BLaER1 (cell line): ENCODE measurements at regions not wholly inside any gene's neighbourhood (a gene's known extent, or its start where the extent isn't known, plus 50 kb on each side); places are given as distances from the start of the nearest gene placed in this dataset.

Experiments
- H3K27ac ChIP-seq: shearing (Covaris generic); formaldehyde crosslinking; 2 replicates; pipeline ENCODE4 v1.8.1; 2022
- H3K27me3 ChIP-seq: shearing (Covaris generic); formaldehyde crosslinking; 2 replicates; pipeline ENCODE4 v1.8.1; 2022
- H3K36me3 ChIP-seq: shearing (Covaris generic); formaldehyde crosslinking; 2 replicates; pipeline ENCODE4 v1.8.1; 2022
- H3K4me1 ChIP-seq: shearing (Covaris generic); formaldehyde crosslinking; 2 replicates; pipeline ENCODE4 v1.8.1; 2022
- H3K4me2 ChIP-seq: shearing (Covaris generic); formaldehyde crosslinking; 2 replicates; pipeline ENCODE4 v1.8.1; 2022
- H3K4me3 ChIP-seq: shearing (Covaris generic); formaldehyde crosslinking; 2 replicates; pipeline ENCODE4 v1.8.1; 2022
- H3K9ac ChIP-seq: shearing (Covaris generic); formaldehyde crosslinking; 2 replicates; pipeline ENCODE4 v1.8.1; 2022
- H3K9me3 ChIP-seq: shearing (Covaris generic); formaldehyde crosslinking; 2 replicates; pipeline ENCODE4 v1.8.1; 2022
- H4K20me1 ChIP-seq: shearing (Covaris generic); formaldehyde crosslinking; 2 replicates; pipeline ENCODE4 v1.8.1; 2022
- Cebpa-rat ChIP-seq: shearing (Covaris generic); IDR thresholded peaks from 2 replicates; pipeline ENCODE4 v1.8.1; 2022

DNA sequence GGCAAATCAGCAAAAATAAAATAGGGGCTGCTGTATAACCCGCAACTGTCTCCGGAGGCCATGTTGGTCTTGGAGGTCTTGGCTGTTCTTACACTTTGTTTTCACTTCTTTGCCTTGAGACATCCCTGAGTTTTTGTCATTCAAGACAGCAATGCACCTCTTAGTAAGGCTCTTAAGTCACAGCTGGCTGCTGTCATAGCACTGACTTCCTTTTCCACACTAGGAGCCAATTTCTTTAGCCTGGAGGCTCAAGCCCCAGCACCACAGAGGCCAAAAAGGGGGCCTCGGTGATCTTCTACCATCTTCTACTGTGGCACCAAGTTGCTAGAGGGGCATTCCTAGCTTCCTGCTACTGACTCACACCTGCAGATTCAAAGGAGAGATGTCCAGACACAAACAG lies 536.3 kb downstream of the CDH26 start:
- no peak overlapping the region for H3K27ac ChIP-seq
- no peaks in the 10 kb centered on the region for H3K27me3 ChIP-seq
- no peaks in the 10 kb centered on the region for H4K20me1 ChIP-seq
- TF ChIP-seq Cebpa-rat: no peak
- H3K4me1 ChIP-seq: no peaks in the 10 kb centered on the region
- H3K36me3 ChIP-seq: no peaks in the 10 kb centered on the region
- H3K4me2 ChIP-seq: no peak overlapping the region
- H3K9me3 ChIP-seq: no peaks in the 10 kb centered on the region
- H3K9ac ChIP-seq: no peak overlapping the region
- H3K4me3 ChIP-seq: no peak overlapping the region

DNA sequence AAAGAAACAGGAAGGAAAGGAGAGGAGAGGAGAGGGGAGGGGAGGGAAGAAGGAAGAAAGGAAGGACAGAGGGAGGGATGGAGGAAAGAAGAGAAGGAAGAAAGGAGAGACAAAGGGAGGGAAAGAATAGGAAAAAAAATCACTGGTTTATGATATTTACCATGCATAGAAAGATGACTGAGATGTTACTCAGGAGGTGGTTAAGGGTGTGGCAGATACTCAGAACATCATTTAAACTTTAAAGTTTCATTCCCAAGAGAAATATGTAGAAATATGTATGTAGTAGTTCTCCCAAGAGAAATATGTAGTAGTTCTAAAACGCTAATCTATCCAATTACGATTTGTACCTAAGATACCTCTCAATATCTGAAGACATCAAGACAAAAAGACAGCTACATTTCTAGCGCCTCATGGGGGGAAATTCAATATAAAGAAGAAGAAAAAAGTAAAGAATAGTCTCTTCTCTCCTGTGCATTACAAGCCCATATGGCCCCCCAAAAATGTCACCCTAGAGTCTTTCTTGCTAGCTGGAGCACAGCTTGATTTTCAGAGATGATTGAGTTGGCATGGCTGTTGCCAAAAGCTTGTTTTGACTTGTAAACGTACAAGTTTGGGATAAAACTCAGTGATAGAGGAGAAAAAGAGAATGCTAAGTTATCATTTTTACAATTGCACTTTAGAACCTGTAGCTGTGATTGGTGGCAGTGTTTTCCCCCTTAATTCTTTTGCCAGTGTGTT lies 539.2 kb downstream of the CDH26 start:
- Histone ChIP-seq H3K4me2 (no peak overlapping the region), H4K20me1 (no peaks in the 10 kb centered on the region), H3K9ac (no peak overlapping the region), H3K36me3 (no peaks in the 10 kb centered on the region), H3K27ac (no peak overlapping the region), H3K4me3 (no peak overlapping the region), H3K9me3 (no peaks in the 10 kb centered on the region), H3K27me3 (no peaks in the 10 kb centered on the region), H3K4me1 (no peaks in the 10 kb centered on the region)
- no peak for TF ChIP-seq Cebpa-rat

DNA sequence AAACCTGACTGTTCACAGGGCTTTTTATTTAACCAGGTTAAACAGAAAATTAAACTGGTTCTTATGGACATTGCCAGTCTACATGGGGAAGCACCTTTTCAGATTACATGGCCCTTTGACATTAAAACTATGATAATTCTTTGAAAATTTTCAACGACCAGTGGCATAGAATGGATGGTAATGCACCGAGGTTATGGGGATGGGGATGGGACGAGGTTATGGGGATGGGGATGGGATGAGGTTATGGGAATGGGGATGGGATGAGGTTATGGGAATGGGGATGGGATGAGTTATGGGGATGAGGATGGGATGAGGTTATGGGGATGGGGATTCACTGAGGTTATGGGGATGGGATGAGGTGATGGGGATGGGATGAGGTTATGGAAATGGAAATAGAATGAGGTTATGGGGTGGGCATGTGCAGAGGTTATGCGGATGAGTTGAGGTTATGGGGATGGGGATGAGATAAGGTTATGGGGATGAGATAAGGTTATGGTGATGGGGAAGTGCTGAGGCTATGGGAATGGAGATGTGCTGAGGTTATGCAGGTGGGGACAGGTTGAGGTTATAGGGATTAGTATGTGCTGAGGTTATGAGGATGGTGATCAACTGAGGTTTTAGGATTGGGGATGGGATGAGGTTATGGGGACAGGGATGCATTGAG lies 541.9 kb downstream of the CDH26 start:
- Histone ChIP-seq H3K9me3 (no peaks in the 10 kb centered on the region), H3K27ac (no peak overlapping the region), H3K9ac (no peak overlapping the region), H3K4me1 (no peaks in the 10 kb centered on the region), H3K4me3 (no peak overlapping the region), H3K36me3 (no peaks in the 10 kb centered on the region), H3K27me3 (no peaks in the 10 kb centered on the region), H3K4me2 (no peak overlapping the region), H4K20me1 (no peaks in the 10 kb centered on the region)
- TF ChIP-seq Cebpa-rat: no peak

DNA sequence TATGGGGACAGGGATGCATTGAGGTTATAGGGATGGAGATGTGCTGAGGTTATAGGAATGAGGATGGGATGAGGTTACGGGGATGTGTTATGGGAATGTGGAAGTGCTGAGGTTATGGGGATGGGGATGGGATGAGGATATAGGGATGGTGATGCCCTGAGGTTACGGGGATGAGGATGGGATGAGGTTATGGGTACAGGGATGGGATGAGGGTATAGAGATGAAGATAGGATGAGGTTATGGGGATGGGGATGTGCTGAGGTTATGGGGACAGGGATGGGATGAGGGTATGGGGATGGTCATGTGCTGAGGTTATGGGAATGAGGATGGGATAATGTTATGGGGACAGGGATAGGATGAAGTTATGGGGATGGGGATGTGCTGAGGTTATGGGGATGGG lies 542.8 kb downstream of the CDH26 start:
- Histone ChIP-seq H3K27ac (no peak overlapping the region), H3K36me3 (no peaks in the 10 kb centered on the region), H3K4me2 (no peak overlapping the region), H3K4me3 (no peak overlapping the region), H3K27me3 (no peaks in the 10 kb centered on the region), H3K9me3 (no peaks in the 10 kb centered on the region), H3K9ac (no peak overlapping the region), H3K4me1 (no peaks in the 10 kb centered on the region), H4K20me1 (no peaks in the 10 kb centered on the region)
- no peak for TF ChIP-seq Cebpa-rat

DNA sequence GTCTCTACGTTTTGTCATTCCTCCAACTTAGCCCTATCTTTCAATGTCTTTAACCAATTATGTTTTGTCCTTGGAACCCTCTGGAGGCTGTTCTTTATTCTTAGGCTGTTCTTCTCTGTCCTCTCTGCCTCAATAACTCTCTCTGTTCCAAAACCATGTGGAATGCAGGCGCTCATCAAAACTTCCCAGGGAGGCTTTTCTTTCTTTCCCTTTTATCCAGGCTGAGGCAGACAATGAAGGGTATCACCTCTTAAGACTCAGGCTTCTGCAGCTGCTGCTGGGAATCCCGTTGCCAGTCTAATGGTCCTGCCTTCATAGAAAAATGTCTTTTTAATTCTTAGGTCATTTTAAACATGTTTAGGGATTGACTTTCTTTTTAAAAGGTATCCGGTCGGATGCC lies 544.7 kb downstream of the CDH26 start:
- no peaks in the 10 kb centered on the region for H3K36me3 ChIP-seq
- no peak overlapping the region for H3K4me2 ChIP-seq
- no peak for TF ChIP-seq Cebpa-rat
- no peaks in the 10 kb centered on the region for H4K20me1 ChIP-seq
- H3K27ac ChIP-seq: no peak overlapping the region
- no peak overlapping the region for H3K9ac ChIP-seq
- H3K27me3 ChIP-seq: no peaks in the 10 kb centered on the region
- H3K4me3 ChIP-seq: no peak overlapping the region
- H3K9me3 ChIP-seq: no peaks in the 10 kb centered on the region
- H3K4me1 ChIP-seq: no peaks in the 10 kb centered on the region

DNA sequence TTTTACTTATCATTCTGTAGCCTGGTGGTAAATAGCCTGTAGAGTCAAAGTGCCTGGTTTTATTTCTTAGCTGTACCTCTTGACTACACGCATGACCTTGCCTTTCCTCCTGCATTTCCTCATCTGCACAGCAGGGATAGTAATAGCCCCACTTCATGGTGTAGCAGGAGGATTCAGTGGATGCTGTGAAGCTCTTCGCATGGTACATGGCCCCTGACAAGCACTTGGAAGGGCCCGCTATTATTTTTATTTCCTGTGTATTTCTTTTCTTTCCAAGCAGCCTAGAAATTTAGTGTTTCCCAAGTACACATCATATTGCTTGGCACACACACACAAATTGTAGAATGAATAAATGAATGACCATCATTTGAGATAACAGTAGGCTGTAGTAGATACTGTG lies 547.2 kb downstream of the CDH26 start:
- no peaks in the 10 kb centered on the region for H3K36me3 ChIP-seq
- TF ChIP-seq Cebpa-rat: no peak
- no peak overlapping the region for H3K27ac ChIP-seq
- no peaks in the 10 kb centered on the region for H3K9me3 ChIP-seq
- H4K20me1 ChIP-seq: no peaks in the 10 kb centered on the region
- no peaks in the 10 kb centered on the region for H3K4me1 ChIP-seq
- H3K9ac ChIP-seq: no peak overlapping the region
- no peak overlapping the region for H3K4me2 ChIP-seq
- no peaks in the 10 kb centered on the region for H3K27me3 ChIP-seq
- no peak overlapping the region for H3K4me3 ChIP-seq

DNA sequence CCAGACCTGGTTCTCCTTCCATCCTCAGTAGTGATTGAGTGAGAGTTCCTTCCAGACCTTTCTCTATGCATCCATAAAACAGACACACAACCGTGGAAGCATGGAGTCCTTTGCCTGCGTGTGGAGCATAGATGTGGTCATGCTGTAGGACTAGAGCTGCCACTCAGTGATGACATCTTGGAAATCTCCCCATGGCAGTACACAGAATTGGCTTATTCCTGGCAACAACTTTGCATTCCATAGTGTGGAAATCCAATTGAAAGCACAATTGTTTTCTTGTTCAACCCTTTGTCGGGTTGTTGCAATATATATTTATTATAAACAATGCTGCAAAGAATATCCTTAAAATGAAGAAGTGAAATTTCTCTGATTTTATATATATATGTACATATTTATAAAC lies 547.8 kb downstream of the CDH26 start:
- Histone ChIP-seq H3K27ac (no peak overlapping the region), H4K20me1 (no peaks in the 10 kb centered on the region), H3K9ac (no peak overlapping the region), H3K4me1 (no peaks in the 10 kb centered on the region), H3K9me3 (no peaks in the 10 kb centered on the region), H3K36me3 (no peaks in the 10 kb centered on the region), H3K4me3 (no peak overlapping the region), H3K4me2 (no peak overlapping the region), H3K27me3 (no peaks in the 10 kb centered on the region)
- TF ChIP-seq Cebpa-rat: no peak

DNA sequence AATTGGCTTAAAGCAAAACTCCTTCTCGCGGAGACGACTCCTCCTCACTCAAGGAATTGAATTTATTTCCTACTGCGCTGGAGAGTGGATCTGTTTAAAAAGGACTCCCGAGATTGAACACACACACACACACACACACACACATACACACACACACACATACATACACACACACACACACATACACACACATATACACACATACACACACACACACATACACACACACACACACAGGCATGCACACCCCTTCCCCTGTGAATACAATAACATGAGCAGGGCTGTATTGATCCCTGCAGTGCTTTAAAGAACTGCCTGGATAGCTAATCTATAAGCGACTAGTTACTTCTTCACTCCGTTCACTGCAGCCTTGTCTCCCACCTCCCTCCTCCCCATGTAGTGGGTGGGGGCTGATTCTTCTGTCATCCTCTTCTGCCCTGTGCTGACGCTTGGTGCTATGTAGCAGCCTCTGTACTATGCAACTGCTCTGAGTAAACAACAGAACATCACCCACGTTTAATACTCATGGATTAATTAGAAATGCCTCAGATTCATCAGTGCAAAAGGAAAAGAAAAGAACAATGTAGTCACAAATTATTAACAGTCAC lies 549.0 kb downstream of the CDH26 start:
- H3K4me3 ChIP-seq: no peak overlapping the region
- H3K27me3 ChIP-seq: no peaks in the 10 kb centered on the region
- no peaks in the 10 kb centered on the region for H3K9me3 ChIP-seq
- H3K27ac ChIP-seq: no peak overlapping the region
- H4K20me1 ChIP-seq: no peaks in the 10 kb centered on the region
- no peak overlapping the region for H3K9ac ChIP-seq
- no peaks in the 10 kb centered on the region for H3K4me1 ChIP-seq
- H3K4me2 ChIP-seq: no peak overlapping the region
- no peaks in the 10 kb centered on the region for H3K36me3 ChIP-seq
- TF ChIP-seq Cebpa-rat: no peak

DNA sequence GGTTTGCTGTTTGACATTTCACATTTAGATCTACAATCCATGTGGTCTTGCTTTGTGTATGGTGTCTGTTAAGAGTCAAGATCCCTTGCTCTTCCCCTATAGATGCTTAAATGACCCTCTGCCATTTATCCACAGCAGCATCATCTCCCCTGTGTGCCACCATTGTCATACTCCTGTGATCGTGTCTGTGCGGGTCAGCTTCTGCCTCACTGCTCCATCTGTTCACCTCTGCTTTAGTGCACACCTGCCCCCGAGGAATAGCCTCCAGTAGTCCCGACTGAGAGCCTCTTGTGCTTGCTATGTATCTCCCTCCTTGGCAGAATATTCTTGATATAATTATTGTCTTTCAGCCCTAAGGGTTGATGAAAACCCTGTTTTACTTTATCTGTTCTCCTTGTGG lies 551.2 kb downstream of the CDH26 start:
- H3K4me2 ChIP-seq: no peak overlapping the region
- peaks cover 3% of the 10 kb centered on the region; the same call in 1 of the 2 replicates for H3K9me3 ChIP-seq
- H3K27ac ChIP-seq: no peak overlapping the region
- H4K20me1 ChIP-seq: no peaks in the 10 kb centered on the region
- no peak overlapping the region for H3K9ac ChIP-seq
- H3K36me3 ChIP-seq: no peaks in the 10 kb centered on the region
- no peak for TF ChIP-seq Cebpa-rat
- no peaks in the 10 kb centered on the region for H3K4me1 ChIP-seq
- H3K27me3 ChIP-seq: no peaks in the 10 kb centered on the region
- no peak overlapping the region for H3K4me3 ChIP-seq

DNA sequence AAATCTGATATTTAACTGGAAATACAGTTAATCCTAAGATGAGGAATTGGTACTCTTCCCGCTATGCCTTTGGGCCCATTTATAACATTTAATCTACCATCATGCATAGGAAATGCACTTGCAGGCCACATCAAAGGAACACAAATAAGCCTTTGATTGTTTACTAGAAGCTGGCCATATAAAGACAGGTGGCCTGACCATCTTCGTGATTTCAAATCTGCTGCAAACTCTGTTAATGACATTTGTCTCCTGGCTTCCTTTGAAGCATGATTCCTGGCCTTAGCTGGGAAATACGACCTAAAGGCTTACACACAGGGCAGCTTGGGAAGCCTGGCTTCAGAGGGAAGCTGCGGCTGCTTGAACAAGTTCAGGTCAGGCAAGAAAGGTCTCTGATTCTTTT lies 552.1 kb downstream of the CDH26 start:
- H3K27ac ChIP-seq: no peak overlapping the region
- peaks cover 3% of the 10 kb centered on the region; the same call in 1 of the 2 replicates for H3K9me3 ChIP-seq
- no peaks in the 10 kb centered on the region for H4K20me1 ChIP-seq
- H3K4me2 ChIP-seq: no peak overlapping the region
- TF ChIP-seq Cebpa-rat: no peak
- no peaks in the 10 kb centered on the region for H3K27me3 ChIP-seq
- H3K4me1 ChIP-seq: no peaks in the 10 kb centered on the region
- H3K36me3 ChIP-seq: no peaks in the 10 kb centered on the region
- H3K4me3 ChIP-seq: no peak overlapping the region
- no peak overlapping the region for H3K9ac ChIP-seq
